OCI-LY7 (cell line): ENCODE measurements at regions not wholly inside any gene's neighbourhood (a gene's known extent, or its start where the extent isn't known, plus 50 kb on each side); places are given as distances from the start of the nearest gene placed in this dataset.

Experiments used
- BruUV-seq: library from RNA; stranded (reverse); fragments of 400-500 nt; replicated peaks from 2 replicates; lab custom pipeline; 2021; lab: Mats Ljungman, UMichigan
- CTCF ChIA-PET: fragments of 300-600 bp; sonication (Branson Sonifier 250); formaldehyde crosslinking; loops from one replicate; lab custom pipeline; 2022; ENCODE audit warnings: antibody characterized with exemption; ENCODE audit not compliant: unreplicated experiment; lab: Charles Lee
- POLR2A ChIA-PET: fragments of 300-600 bp; sonication (Branson Sonifier 250); formaldehyde crosslinking; loops from one replicate; lab custom pipeline; 2022; ENCODE audit warnings: antibody characterized with exemption; lab: Charles Lee
- DNase-seq: peaks from one replicate; pipeline ENCODE4 v3.0.0-alpha.2; 2015; ENCODE audit warnings: low spot score
- H2AFZ ChIP-seq: fragments of 200-600 bp; sonication (generic), shearing (Covaris generic); 2 replicates; pipeline ENCODE4 v1.6.1; 2014; ENCODE audit warnings: mild to moderate bottlenecking, antibody characterized with exemption, low read length, moderate library complexity
- H3K27ac ChIP-seq: fragments of 200-600 bp; sonication (generic); 2 replicates; pipeline ENCODE4 v1.5.1; 2014; ENCODE audit warnings: mixed run types, low read depth, mild to moderate bottlenecking, moderate library complexity, low read length, inconsistent platforms; ENCODE audit not compliant: poor library complexity, severe bottlenecking
- H3K36me3 ChIP-seq: fragments of 200-600 bp; sonication (generic); 2 replicates; pipeline ENCODE4 v1.6.1; 2014; ENCODE audit warnings: mild to moderate bottlenecking, antibody characterized with exemption, low read length, moderate library complexity, mixed read lengths; ENCODE audit not compliant: insufficient read depth
- H3K4me1 ChIP-seq: fragments of 200-600 bp; sonication (generic); 2 replicates; pipeline ENCODE4 v1.5.1; 2014; ENCODE audit warnings: mild to moderate bottlenecking, low read length; ENCODE audit not compliant: insufficient read depth, poor library complexity, severe bottlenecking
- H3K4me2 ChIP-seq: fragments of 200-600 bp; sonication (generic); 2 replicates; pipeline ENCODE4 v1.6.1; 2014; ENCODE audit warnings: mild to moderate bottlenecking, low read length
- H3K4me3 ChIP-seq: fragments of 200-600 bp; sonication (generic); 2 replicates; pipeline ENCODE4 v1.5.1; 2014; ENCODE audit warnings: mild to moderate bottlenecking, low read depth, low read length; ENCODE audit not compliant: poor library complexity, severe bottlenecking
- H3K79me2 ChIP-seq: fragments of 200-600 bp; sonication (generic); 2 replicates; pipeline ENCODE4 v1.6.1; 2016; ENCODE audit warnings: low read depth, mild to moderate bottlenecking, low read length, moderate library complexity, mixed read lengths; ENCODE audit not compliant: insufficient read depth
- H3K9me2 ChIP-seq: fragments of 200-600 bp; sonication (generic); 2 replicates; pipeline ENCODE4 v1.6.1; 2016; ENCODE audit warnings: mild to moderate bottlenecking, low read length, mixed read lengths; ENCODE audit not compliant: insufficient read depth
- H3K9me3 ChIP-seq: fragments of 200-600 bp; sonication (generic); 2 replicates; pipeline ENCODE4 v1.6.1; 2014; ENCODE audit warnings: mild to moderate bottlenecking, mixed run types, low read length, mixed read lengths
- H4K20me1 ChIP-seq: fragments of 200-600 bp; sonication (generic); 2 replicates; pipeline ENCODE4 v1.6.1; 2014; ENCODE audit warnings: mild to moderate bottlenecking, antibody characterized with exemption, low read length, moderate library complexity, mixed read lengths; ENCODE audit not compliant: insufficient read depth
- EZH2phosphoT487 ChIP-seq: fragments of 200-600 bp; sonication (generic); IDR thresholded peaks from 2 replicates; pipeline ENCODE4 v1.6.1; 2018; ENCODE audit warnings: low read depth, borderline replicate concordance, mild to moderate bottlenecking, mixed run types, antibody characterized with exemption, low read length, moderate library complexity, mixed read lengths
- intact Hi-C: fragments of 100-400 bp; cut with micrococcal nuclease; formaldehyde crosslinking; loops from one replicate; pipeline ENCODE4 v1.10.0; 2022; ENCODE audit not compliant: unreplicated experiment
- TF ChIP-seq, protein P1 (sequence below): fragments of 200-600 bp; sonication (generic); conservative IDR thresholded peaks from 2 replicates; pipeline ENCODE4 v1.5.1; 2014; ENCODE audit warnings: mild to moderate bottlenecking, antibody characterized with exemption, low read length, moderate library complexity, mixed read lengths

DNA sequence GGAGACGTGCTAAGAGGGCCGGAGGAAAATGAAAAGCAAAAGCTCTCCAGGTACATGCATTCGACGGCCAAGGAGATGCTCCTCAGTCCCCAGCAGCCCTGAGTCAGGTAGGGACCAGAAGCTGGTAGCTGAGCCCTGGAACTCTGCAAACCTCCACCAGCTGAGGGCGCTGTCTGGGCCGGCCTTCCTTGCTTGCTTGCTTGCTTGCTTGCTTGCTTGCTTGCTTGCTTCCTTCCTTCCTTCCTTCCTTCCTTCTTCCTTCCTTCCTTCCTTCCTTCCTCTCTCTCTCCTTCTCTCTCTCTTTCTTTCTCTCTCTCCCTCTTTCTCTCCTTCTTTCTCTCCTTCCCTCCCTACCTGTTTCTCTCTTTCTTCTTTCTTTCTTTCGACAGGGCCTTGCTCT is 94.6 kb upstream of the RASGRF1 start:
- Histone ChIP-seq H4K20me1 (no peaks in the 10 kb centered on the region), H3K4me3 (no peak overlapping the region), H3K36me3 (no peaks in the 10 kb centered on the region), H3K9me2 (no peaks in the 10 kb centered on the region), H3K27ac (no peak overlapping the region), H3K79me2 (no peaks in the 10 kb centered on the region), H2AFZ (no peak overlapping the region), H3K9me3 (no peaks in the 10 kb centered on the region), H3K4me2 (no peak overlapping the region), H3K4me1 (no peaks in the 10 kb centered on the region)
- POLR2A ChIA-PET, result no interaction called here
- peak; percentile 21 for DNase-seq
- no TSS peak for BruUV-seq
- TF ChIP-seq EZH2phosphoT487, result no peak
- TF ChIP-seq, protein P1, sequence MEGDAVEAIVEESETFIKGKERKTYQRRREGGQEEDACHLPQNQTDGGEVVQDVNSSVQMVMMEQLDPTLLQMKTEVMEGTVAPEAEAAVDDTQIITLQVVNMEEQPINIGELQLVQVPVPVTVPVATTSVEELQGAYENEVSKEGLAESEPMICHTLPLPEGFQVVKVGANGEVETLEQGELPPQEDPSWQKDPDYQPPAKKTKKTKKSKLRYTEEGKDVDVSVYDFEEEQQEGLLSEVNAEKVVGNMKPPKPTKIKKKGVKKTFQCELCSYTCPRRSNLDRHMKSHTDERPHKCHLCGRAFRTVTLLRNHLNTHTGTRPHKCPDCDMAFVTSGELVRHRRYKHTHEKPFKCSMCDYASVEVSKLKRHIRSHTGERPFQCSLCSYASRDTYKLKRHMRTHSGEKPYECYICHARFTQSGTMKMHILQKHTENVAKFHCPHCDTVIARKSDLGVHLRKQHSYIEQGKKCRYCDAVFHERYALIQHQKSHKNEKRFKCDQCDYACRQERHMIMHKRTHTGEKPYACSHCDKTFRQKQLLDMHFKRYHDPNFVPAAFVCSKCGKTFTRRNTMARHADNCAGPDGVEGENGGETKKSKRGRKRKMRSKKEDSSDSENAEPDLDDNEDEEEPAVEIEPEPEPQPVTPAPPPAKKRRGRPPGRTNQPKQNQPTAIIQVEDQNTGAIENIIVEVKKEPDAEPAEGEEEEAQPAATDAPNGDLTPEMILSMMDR, result peak; percentile 44
- CTCF ChIA-PET, result interaction anchor here (1.8 to 2.1 kb wide), 2 partner anchors 12 to 157 kb away, joined by 7 to 16 read pairs; no protein-coding TSS in a partner anchor
- intact Hi-C loops, result no loop called here

- no peaks in the 10 kb centered on the region for H3K9me2 ChIP-seq
- no TSS peak for BruUV-seq
- H3K36me3 ChIP-seq, result no peaks in the 10 kb centered on the region
- no peaks in the 10 kb centered on the region for H3K4me1 ChIP-seq
- H3K27ac ChIP-seq, result no peak overlapping the region
- H4K20me1 ChIP-seq, result no peaks in the 10 kb centered on the region
- no peak overlapping the region for H2AFZ ChIP-seq
- no peaks in the 10 kb centered on the region for H3K79me2 ChIP-seq
- 0 out of 2 replicates have a peak overlapping the region, but pooled peaks have one; percentile 3 for H3K4me2 ChIP-seq
- H3K4me3 ChIP-seq, result no peak overlapping the region
- intact Hi-C loops, result loop anchor here (1.0 kb wide), 2 partner anchors 156 to 275 kb away; no protein-coding TSS in a partner anchor
- ChIA-PET CTCF (interaction anchor here (0.6 to 2.1 kb wide), 3 partner anchors 11 to 159 kb away, joined by 4 to 16 read pairs (median 7); no protein-coding TSS in a partner anchor), POLR2A (no interaction called here)
- no peaks in the 10 kb centered on the region for H3K9me3 ChIP-seq
- TF ChIP-seq EZH2phosphoT487, result no peak
- TF ChIP-seq, protein P1, result peak; percentile 100
- DNase-seq, result peak; percentile 81
Measured at GRCh38 chr15:79184465-79184892, 93.9 kb upstream of the RASGRF1 start.

DNA sequence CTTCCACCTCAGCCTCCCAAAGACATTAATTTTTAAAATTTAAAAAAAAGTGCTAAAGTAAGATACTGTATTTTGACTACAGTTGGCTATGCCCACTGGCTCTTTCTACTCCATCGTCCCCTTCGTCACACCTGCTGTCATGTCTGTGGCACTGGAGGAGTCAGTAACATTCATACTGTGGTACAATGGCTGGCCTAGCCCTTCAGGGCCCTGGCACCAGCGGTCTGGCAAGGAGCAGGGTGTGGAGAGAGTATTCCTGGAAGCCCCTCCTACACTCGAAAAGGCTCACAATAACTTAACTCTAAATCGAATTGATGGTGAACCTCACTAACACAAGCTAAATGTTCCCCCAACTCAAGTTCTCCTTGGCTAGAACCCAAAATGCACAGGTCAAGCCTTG is 89.7 kb upstream of the RASGRF1 start:
- Histone ChIP-seq H4K20me1 (no peaks in the 10 kb centered on the region), H2AFZ (no peak overlapping the region), H3K4me1 (no peaks in the 10 kb centered on the region), H3K4me3 (no peak overlapping the region), H3K9me2 (no peaks in the 10 kb centered on the region), H3K4me2 (no peak overlapping the region), H3K27ac (no peak overlapping the region), H3K9me3 (no peaks in the 10 kb centered on the region), H3K79me2 (no peaks in the 10 kb centered on the region), H3K36me3 (no peaks in the 10 kb centered on the region)
- no peak for TF ChIP-seq EZH2phosphoT487
- TF ChIP-seq, protein P1, result no peak
- ChIA-PET POLR2A (interaction anchor here (0.5 kb wide), 1 partner anchor 91 kb away, joined by 3 read pairs; no protein-coding TSS in a partner anchor), CTCF (interaction anchor here (0.6 kb wide), 1 partner anchor 21 kb away, joined by 3 read pairs; no protein-coding TSS in a partner anchor)
- BruUV-seq, result no TSS peak
- DNase-seq, result no peak
- intact Hi-C loops, result no loop called here
